ENCODE measurements at regions not wholly inside any gene's neighbourhood (a gene's known extent, or its start where the extent isn't known, plus 50 kb on each side); places are given as distances from the start of the nearest gene placed in this dataset.

DNA sequence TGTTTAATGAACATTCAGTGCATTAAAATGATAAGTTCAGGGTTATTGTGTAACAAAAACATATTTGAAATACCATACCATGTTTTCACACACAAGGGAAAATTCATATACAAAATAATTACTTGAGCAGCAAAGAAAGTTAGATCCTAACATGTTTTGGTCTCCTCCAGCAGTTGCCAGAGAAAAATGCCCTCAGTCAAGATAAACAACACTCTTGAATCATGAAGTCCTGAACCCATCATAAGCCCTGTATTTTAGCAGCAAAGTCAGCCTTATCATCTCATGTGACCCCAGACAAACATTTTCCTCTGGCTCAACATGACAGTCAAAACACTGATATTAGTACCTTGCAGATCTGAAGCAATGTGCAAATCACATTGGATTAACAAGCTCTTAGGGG lies 1541.1 kb upstream of the WWC1 start:
- Histone ChIP-seq H3K4me1 (replicated peaks in 1 of 2) (no peaks in the 10 kb centered on the region), H3K4me3 (no peak overlapping the region), H3K27me3 (no peaks in the 10 kb centered on the region), H3K9me3 (replicated peaks in 1 of 3) (no peaks in the 10 kb centered on the region), H3K27ac (no peak overlapping the region), H3K36me3 (replicated peaks in 1 of 2) (no peaks in the 10 kb centered on the region)
- TF ChIP-seq, protein P1, sequence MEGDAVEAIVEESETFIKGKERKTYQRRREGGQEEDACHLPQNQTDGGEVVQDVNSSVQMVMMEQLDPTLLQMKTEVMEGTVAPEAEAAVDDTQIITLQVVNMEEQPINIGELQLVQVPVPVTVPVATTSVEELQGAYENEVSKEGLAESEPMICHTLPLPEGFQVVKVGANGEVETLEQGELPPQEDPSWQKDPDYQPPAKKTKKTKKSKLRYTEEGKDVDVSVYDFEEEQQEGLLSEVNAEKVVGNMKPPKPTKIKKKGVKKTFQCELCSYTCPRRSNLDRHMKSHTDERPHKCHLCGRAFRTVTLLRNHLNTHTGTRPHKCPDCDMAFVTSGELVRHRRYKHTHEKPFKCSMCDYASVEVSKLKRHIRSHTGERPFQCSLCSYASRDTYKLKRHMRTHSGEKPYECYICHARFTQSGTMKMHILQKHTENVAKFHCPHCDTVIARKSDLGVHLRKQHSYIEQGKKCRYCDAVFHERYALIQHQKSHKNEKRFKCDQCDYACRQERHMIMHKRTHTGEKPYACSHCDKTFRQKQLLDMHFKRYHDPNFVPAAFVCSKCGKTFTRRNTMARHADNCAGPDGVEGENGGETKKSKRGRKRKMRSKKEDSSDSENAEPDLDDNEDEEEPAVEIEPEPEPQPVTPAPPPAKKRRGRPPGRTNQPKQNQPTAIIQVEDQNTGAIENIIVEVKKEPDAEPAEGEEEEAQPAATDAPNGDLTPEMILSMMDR (IDR thresholded peaks at IDR 0.05), result no peak
- TF ChIP-seq POLR2A (IDR thresholded peaks at IDR 0.05), result no peak
- no peak for DNase-seq
- intact Hi-C loops (cut with DNase I), result no loop called here

DNA sequence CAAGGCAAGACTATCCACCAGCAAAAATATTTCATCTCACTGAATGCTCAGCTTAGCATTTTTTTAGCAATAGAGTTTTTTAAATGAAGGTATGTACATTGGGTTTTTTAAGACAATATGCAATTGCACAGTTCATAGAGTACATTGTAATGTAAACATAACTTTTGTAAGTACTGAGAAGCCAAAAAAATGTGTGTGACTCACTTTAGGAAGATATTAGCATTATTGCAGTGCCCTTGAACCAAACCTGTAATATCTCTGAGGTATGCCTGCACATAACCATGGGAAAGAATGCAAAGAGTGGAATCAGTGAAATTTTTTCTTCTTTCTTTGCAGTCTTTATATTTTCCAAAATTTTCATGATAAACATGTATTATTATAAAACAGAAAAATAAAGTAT lies 1533.3 kb upstream of the WWC1 start:
- Histone ChIP-seq H3K27me3 (no peaks in the 10 kb centered on the region), H3K4me1 (replicated peaks in 1 of 2) (no peaks in the 10 kb centered on the region), H3K4me3 (no peak overlapping the region), H3K9me3 (replicated peaks in 1 of 3) (no peaks in the 10 kb centered on the region), H3K36me3 (replicated peaks in 1 of 2) (no peaks in the 10 kb centered on the region), H3K27ac (no peak overlapping the region)
- intact Hi-C loops (cut with DNase I), result no loop called here
- no peak for DNase-seq
- TF ChIP-seq POLR2A (IDR thresholded peaks at IDR 0.05), result no peak

DNA sequence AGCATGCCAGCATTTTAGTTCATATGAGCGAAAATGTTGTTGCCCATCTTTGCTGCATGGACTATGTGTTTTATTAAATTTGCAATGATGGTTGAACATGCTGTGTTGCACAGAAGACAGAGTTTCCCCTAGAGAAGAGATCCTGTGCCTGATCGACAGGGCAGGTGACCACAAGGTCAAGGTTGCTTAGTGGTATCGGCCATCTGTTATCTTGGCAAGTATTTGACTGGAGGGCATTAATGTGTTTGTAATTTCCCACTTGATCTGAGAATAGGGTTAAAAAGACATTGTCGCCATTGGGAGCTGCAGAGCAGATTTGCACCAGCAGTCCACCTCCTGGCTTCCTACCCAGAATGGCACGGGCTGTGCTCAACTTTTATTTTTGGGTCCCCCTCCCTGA lies 1523.6 kb upstream of the WWC1 start:
- H3K27ac ChIP-seq, result no peak overlapping the region

DNA sequence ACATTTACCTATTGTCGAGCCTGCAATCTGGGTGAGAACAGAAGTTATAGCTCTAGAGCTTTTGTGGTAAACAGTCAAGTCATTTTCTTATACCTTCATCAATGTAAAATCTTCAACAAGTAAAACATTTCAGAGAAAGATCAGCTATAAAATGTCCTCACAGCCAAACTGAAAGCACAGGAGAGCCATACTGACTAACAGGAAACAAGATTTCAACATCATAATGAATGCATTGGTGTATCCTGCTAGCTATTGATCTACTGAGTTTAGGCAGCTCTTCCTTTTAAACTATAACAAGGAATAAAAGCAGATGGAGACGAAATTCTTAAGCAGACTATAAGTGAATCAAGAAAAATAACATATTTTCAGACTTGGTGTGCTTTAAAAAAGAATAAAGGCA lies 1522.9 kb upstream of the WWC1 start:
- DNase-seq, result no peak
- H3K9me3 ChIP-seq (replicated peaks in 1 of 3), result no peaks in the 10 kb centered on the region
- TF ChIP-seq, protein P1 (IDR thresholded peaks at IDR 0.05), result no peak
- TF ChIP-seq POLR2A (IDR thresholded peaks at IDR 0.05), result no peak
- no peak overlapping the region for H3K4me3 ChIP-seq
- no peaks in the 10 kb centered on the region for H3K36me3 ChIP-seq (replicated peaks in 1 of 2)
- WGBS, 4 donors, result 47 to 57% (median 51%) methylated on average over 2 of the region's 2 CpGs
- no peak overlapping the region for H3K27ac ChIP-seq
- no peaks in the 10 kb centered on the region for H3K4me1 ChIP-seq (replicated peaks in 1 of 2)
- H3K27me3 ChIP-seq, result no peaks in the 10 kb centered on the region
- intact Hi-C loops (cut with DNase I), result no loop called here

More for the DNA sequence above, 1523.6 kb upstream of the WWC1 start:
- no peaks in the 10 kb centered on the region for H3K36me3 ChIP-seq (replicated peaks in 1 of 2)
- no peaks in the 10 kb centered on the region for H3K4me1 ChIP-seq (replicated peaks in 1 of 2)
- TF ChIP-seq, protein P1 (IDR thresholded peaks at IDR 0.05), result no peak
- TF ChIP-seq POLR2A (IDR thresholded peaks at IDR 0.05), result no peak
- no peaks in the 10 kb centered on the region for H3K9me3 ChIP-seq (replicated peaks in 1 of 3)
- 66 to 86% (median 73%) methylated on average over 3 to 5 of the region's 5 CpGs for WGBS, 4 donors
- H3K4me3 ChIP-seq, result no peak overlapping the region
- H3K27me3 ChIP-seq, result no peaks in the 10 kb centered on the region
- intact Hi-C loops (cut with DNase I), result no loop called here
- no peak for DNase-seq

DNA sequence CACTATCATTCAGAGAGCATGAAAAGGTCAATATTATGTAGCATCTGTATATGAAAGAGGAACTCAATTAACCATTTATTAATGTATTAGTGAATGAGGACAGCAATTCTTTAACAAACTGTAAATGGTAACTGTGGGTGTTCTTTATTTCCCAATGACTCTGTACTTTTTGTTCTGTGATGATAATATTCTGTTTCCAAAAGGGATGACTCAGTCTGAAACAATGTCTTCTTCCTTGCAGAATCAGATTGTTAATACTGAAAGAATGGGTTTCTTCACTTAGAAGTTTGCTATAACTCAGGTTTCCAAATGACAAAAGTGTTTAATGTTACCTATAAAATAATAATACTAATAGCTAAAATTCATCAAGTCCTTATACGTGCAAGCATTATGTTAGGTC lies 1518.7 kb upstream of the WWC1 start:
- no peak for TF ChIP-seq POLR2A (IDR thresholded peaks at IDR 0.05)
- TF ChIP-seq, protein P1 (IDR thresholded peaks at IDR 0.05), result no peak
- H3K9me3 ChIP-seq (replicated peaks in 1 of 3), result no peaks in the 10 kb centered on the region
- no peaks in the 10 kb centered on the region for H3K4me1 ChIP-seq (replicated peaks in 1 of 2)
- H3K36me3 ChIP-seq (replicated peaks in 1 of 2), result no peaks in the 10 kb centered on the region
- no peak overlapping the region for H3K27ac ChIP-seq
- intact Hi-C loops (cut with DNase I), result no loop called here
- DNase-seq, result no peak
- WGBS, 4 donors, result 5 to 81% (median 34%) methylated on average over 1 of the region's 1 CpG
- H3K4me3 ChIP-seq, result no peak overlapping the region
- H3K27me3 ChIP-seq, result no peaks in the 10 kb centered on the region
